PC-3 (cell line): ENCODE measurements at regions not wholly inside any gene's neighbourhood (a gene's known extent, or its start where the extent isn't known, plus 50 kb on each side); places are given as distances from the start of the nearest gene placed in this dataset.

ENCODE experiments used
- ATAC-seq: fragments of 200-7000 bp; cut with Tn5 transposase; 2 replicates; pipeline ENCODE4 v1.9.1; 2020; ENCODE audit warnings: mild to moderate bottlenecking, moderate library complexity
- BruUV-seq: library from RNA; stranded (reverse); fragments of 400-500 nt; replicated peaks from 2 replicates; lab custom pipeline; 2021; lab: Mats Ljungman, UMichigan
- CTCF ChIA-PET: fragments of 300-600 bp; sonication (Branson Sonifier 250); formaldehyde crosslinking; loops from one replicate; lab custom pipeline; 2022; ENCODE audit warnings: antibody characterized with exemption; lab: Charles Lee
- POLR2A ChIA-PET: fragments of 300-600 bp; sonication (Branson Sonifier 250); formaldehyde crosslinking; loops from one replicate; lab custom pipeline; 2022; ENCODE audit warnings: antibody characterized with exemption; ENCODE audit not compliant: unreplicated experiment; lab: Charles Lee
- DNase-seq: peaks from one replicate; pipeline ENCODE4 v3.0.0-alpha.2; 2015
- H2AFZ ChIP-seq: fragments of 300-600 bp; sonication (generic); 2 replicates; pipeline ENCODE4 v1.6.0; 2016; ENCODE audit warnings: antibody characterized with exemption, low read length
- H3F3A ChIP-seq: fragments of 300-600 bp; sonication (generic); one replicate; pipeline ENCODE4 v1.6.0; 2017; ENCODE audit warnings: antibody characterized with exemption, low read length, control low read depth, mild to moderate bottlenecking; ENCODE audit not compliant: unreplicated experiment
- H3K27ac ChIP-seq: fragments of 300-600 bp; sonication (generic); 2 replicates; pipeline ENCODE4 v1.5.1; 2016; ENCODE audit warnings: mild to moderate bottlenecking, low read length
- H3K27me3 ChIP-seq: fragments of 300-600 bp; sonication (generic); 2 replicates; pipeline ENCODE4 v1.6.1; 2016; ENCODE audit warnings: low read length, mixed read lengths
- H3K36me3 ChIP-seq: fragments of 300-600 bp; sonication (generic); 2 replicates; pipeline ENCODE4 v1.6.1; 2016; ENCODE audit warnings: low read depth, mixed run types, low read length, mixed read lengths
- H3K4me1 ChIP-seq: fragments of 300-600 bp; sonication (generic); 2 replicates; pipeline ENCODE4 v1.5.1; 2016; ENCODE audit warnings: low read length; ENCODE audit not compliant: insufficient read depth
- H3K4me2 ChIP-seq: fragments of 300-600 bp; sonication (generic); 2 replicates; pipeline ENCODE4 v1.6.0; 2016; ENCODE audit warnings: low read length
- H3K4me3 ChIP-seq: fragments of 300-600 bp; sonication (generic); 2 replicates; pipeline ENCODE4 v1.5.1; 2016; ENCODE audit warnings: mild to moderate bottlenecking, low read length, mixed read lengths
- H3K79me2 ChIP-seq: fragments of 300-600 bp; sonication (generic); 2 replicates; pipeline ENCODE4 v1.6.1; 2017; ENCODE audit warnings: low read length, mixed read lengths
- H3K9ac ChIP-seq: fragments of 300-600 bp; sonication (generic); 2 replicates; pipeline ENCODE4 v1.6.0; 2016; ENCODE audit warnings: mild to moderate bottlenecking, low read length
- H3K9me2 ChIP-seq: fragments of 300-600 bp; sonication (generic); replicated peaks from 2 replicates; pipeline ENCODE4 v1.6.1; 2016; ENCODE audit warnings: mixed run types, low read length, mixed read lengths
- H3K9me3 ChIP-seq: fragments of 300-600 bp; sonication (generic); 2 replicates; pipeline ENCODE4 v1.6.1; 2016; ENCODE audit warnings: low read length, mixed read lengths
- H4K20me1 ChIP-seq: fragments of 300-600 bp; sonication (generic); 2 replicates; pipeline ENCODE4 v1.6.1; 2016; ENCODE audit warnings: low read length, mixed read lengths
- EZH2 ChIP-seq: fragments of 300-600 bp; sonication (generic); IDR thresholded peaks from one replicate; pipeline ENCODE4 v1.6.1; 2017; ENCODE audit warnings: antibody characterized with exemption, mild to moderate bottlenecking, low read length; ENCODE audit not compliant: unreplicated experiment
- EZH2phosphoT487 ChIP-seq: fragments of 300-600 bp; sonication (generic); IDR thresholded peaks from 2 replicates; pipeline ENCODE4 v1.6.1; 2018; ENCODE audit warnings: mild to moderate bottlenecking, antibody characterized with exemption, low read length, borderline replicate concordance
- intact Hi-C: fragments of 100-400 bp; cut with micrococcal nuclease; formaldehyde crosslinking; loops from 2 replicates; pipeline ENCODE4 v1.9.0; 2023
- TF ChIP-seq, protein P1 (sequence below): fragments of 300-600 bp; sonication (generic); conservative IDR thresholded peaks from 2 replicates; pipeline ENCODE4 v1.5.1; 2017; ENCODE audit warnings: antibody characterized with exemption, low read depth, mild to moderate bottlenecking, low read length

DNA sequence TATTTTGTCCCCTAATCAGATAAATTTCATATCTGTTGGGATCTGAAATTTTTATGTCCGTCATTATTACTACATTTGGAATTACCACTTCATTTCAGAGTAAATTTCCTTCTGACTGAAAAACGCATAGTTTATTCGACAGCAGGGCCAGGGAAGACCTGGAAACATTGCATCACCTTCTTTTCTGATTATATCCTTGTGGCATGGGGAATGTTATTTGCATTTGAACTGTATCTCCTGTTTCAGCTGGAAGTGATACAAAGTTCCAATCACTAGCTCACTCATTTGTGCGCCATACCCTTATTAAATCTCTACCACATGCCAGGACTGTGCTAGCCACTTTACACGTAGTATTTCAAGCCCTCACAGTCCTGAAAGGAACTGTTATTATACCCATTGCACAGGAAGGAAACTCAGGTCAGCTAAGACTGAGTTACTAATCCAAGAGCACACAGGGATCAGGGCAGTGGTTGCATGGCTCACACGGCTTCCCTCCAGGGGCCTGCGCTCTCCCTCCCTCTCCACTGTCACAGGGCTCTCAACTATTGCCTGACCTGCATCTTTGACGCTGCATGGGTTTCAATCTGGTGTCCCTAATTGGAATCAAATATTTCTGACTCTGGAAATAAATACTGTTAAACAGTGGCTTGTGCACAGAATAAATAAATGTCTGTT lies 84.4 kb upstream of the NANOS1 start:
- Histone ChIP-seq H3K9me3 (no peaks in the 10 kb centered on the region), H3K36me3 (no peaks in the 10 kb centered on the region), H3K27ac (no peak overlapping the region), H4K20me1 (no peaks in the 10 kb centered on the region), H3K79me2 (no peaks in the 10 kb centered on the region), H3K9me2 (no peaks in the 10 kb centered on the region), H2AFZ (no peak overlapping the region), H3K9ac (no peak overlapping the region), H3K4me1 (peaks cover 6% of the 10 kb centered on the region), H3K4me3 (no peak overlapping the region), H3F3A (no peaks in the 10 kb centered on the region), H3K4me2 (no peak overlapping the region), H3K27me3 (no peaks in the 10 kb centered on the region)
- DNase-seq: no peak
- ChIA-PET POLR2A (no interaction called here), CTCF (no interaction called here)
- ATAC-seq: no peak
- TF ChIP-seq EZH2phosphoT487 (no peak), EZH2 (no peak)
- TF ChIP-seq, protein P1, sequence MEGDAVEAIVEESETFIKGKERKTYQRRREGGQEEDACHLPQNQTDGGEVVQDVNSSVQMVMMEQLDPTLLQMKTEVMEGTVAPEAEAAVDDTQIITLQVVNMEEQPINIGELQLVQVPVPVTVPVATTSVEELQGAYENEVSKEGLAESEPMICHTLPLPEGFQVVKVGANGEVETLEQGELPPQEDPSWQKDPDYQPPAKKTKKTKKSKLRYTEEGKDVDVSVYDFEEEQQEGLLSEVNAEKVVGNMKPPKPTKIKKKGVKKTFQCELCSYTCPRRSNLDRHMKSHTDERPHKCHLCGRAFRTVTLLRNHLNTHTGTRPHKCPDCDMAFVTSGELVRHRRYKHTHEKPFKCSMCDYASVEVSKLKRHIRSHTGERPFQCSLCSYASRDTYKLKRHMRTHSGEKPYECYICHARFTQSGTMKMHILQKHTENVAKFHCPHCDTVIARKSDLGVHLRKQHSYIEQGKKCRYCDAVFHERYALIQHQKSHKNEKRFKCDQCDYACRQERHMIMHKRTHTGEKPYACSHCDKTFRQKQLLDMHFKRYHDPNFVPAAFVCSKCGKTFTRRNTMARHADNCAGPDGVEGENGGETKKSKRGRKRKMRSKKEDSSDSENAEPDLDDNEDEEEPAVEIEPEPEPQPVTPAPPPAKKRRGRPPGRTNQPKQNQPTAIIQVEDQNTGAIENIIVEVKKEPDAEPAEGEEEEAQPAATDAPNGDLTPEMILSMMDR: no peak
- intact Hi-C loops: no loop called here
- BruUV-seq: no TSS peak

DNA sequence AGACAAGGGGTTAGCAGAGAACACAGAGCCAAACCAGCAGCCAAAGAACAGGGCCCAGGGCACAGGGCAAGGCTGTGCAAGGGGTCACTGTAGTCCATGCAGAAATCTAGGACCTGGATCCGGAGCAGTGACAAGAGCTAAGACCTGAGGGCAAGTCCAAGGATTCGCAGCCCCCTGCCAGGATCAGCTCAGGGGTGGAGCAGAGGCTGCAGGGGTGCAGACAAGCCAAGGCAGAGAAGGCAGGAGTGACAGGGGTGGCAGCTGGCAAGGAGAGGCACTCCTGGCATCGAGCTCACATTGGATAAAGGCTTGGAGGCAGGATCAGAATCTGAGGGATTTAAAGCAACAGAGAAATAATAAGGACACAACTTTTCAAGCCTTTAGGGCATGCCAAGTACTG lies 80.7 kb upstream of the NANOS1 start:
- BruUV-seq: no TSS peak
- H3K79me2 ChIP-seq: no peaks in the 10 kb centered on the region
- ATAC-seq (no peak), DNase-seq (no peak)
- H3F3A ChIP-seq: no peaks in the 10 kb centered on the region
- intact Hi-C loops: no loop called here
- no peaks in the 10 kb centered on the region for H3K9me3 ChIP-seq
- H3K9me2 ChIP-seq: no peaks in the 10 kb centered on the region
- H3K4me1 ChIP-seq: peaks cover 16% of the 10 kb centered on the region
- H2AFZ ChIP-seq: no peak overlapping the region
- H3K4me3 ChIP-seq: no peak overlapping the region
- TF ChIP-seq EZH2: no peak
- TF ChIP-seq EZH2phosphoT487: no peak
- TF ChIP-seq, protein P1: no peak
- H4K20me1 ChIP-seq: no peaks in the 10 kb centered on the region
- CTCF ChIA-PET: no interaction called here
- H3K36me3 ChIP-seq: no peaks in the 10 kb centered on the region
- no peak overlapping the region for H3K9ac ChIP-seq
- POLR2A ChIA-PET: no interaction called here
- no peaks in the 10 kb centered on the region for H3K27me3 ChIP-seq
- no peak overlapping the region for H3K27ac ChIP-seq
- H3K4me2 ChIP-seq: no peak overlapping the region

DNA sequence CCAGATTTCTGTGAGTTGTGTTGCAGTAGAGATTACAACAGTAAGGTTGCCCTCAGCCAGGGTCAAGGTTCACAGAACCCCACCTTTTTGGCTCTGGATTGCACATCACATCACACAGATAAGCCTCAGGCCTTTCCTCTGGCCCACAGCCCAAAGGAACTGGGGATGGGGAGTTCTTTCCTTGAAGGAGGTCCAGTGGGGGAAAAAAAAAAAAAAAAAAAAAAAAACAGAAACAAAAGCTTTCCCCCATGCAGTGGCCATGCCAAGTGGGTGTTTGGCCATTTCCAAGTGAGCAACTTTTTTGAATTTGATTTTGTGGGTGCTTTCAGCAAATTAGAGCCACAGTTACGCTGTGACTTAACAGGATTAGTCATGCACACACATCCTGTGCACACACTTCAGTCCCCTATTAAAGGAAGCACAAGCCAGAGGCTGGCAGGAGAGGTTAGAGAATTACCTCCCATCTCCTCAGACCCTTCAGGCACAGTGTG lies 79.3 kb upstream of the NANOS1 start:
- no peak overlapping the region for H3K9ac ChIP-seq
- no peak overlapping the region for H3K4me3 ChIP-seq
- TF ChIP-seq EZH2phosphoT487: no peak
- no peak for TF ChIP-seq EZH2
- TF ChIP-seq, protein P1: no peak
- CTCF ChIA-PET: no interaction called here
- POLR2A ChIA-PET: interaction anchor here (0.6 kb wide), 1 partner anchor 157 kb away, joined by 13 read pairs; no protein-coding TSS in a partner anchor
- no peaks in the 10 kb centered on the region for H4K20me1 ChIP-seq
- no peaks in the 10 kb centered on the region for H3K9me2 ChIP-seq
- H3K9me3 ChIP-seq: no peaks in the 10 kb centered on the region
- peaks cover 16% of the 10 kb centered on the region for H3K4me1 ChIP-seq
- no peaks in the 10 kb centered on the region for H3F3A ChIP-seq
- BruUV-seq: no TSS peak
- no peaks in the 10 kb centered on the region for H3K27me3 ChIP-seq
- ATAC-seq: peak; percentile 99
- intact Hi-C loops: loop anchor here (5.0 kb wide), 1 partner anchor 57 kb away; no protein-coding TSS in a partner anchor
- no peaks in the 10 kb centered on the region for H3K79me2 ChIP-seq
- no peaks in the 10 kb centered on the region for H3K36me3 ChIP-seq
- H3K4me2 ChIP-seq: peak overlapping the region; percentile 37
- DNase-seq: peak; percentile 75
- no peak overlapping the region for H2AFZ ChIP-seq
- H3K27ac ChIP-seq: peak overlapping the region; percentile 16; the same call in 1 of the 2 replicates
